ENCODE measurements at regions not wholly inside any gene's neighbourhood (a gene's known extent, or its start where the extent isn't known, plus 50 kb on each side); places are given as distances from the start of the nearest gene placed in this dataset.

GRCh38 chr11:130551388-130551787, 102.9 kb downstream of the ADAMTS15 start:
- no peaks in the 10 kb centered on the region for H3K79me2 ChIP-seq (ENCODE audit: insufficient read depth, low read length)
- DNase-seq (no peak), ATAC-seq (ENCODE audit: insufficient read depth, low read depth) (no peak)
- H3K4me2 ChIP-seq (ENCODE audit: insufficient read depth, low read length) = no peak overlapping the region
- no peak overlapping the region for H3K9ac ChIP-seq (ENCODE audit: low read depth, low read length)
- H3K36me3 ChIP-seq (ENCODE audit: insufficient read depth, low read length) = no peaks in the 10 kb centered on the region
- no peaks in the 10 kb centered on the region for H4K20me1 ChIP-seq (ENCODE audit: insufficient read depth, low read length)
- H3K27ac ChIP-seq (ENCODE audit: low read length) = no peak overlapping the region
- TF ChIP-seq CTCF (IDR thresholded peaks at IDR 0.05; ENCODE audit: borderline replicate concordance, extremely low read depth, low read length, poor library complexity, severe bottlenecking) (no peak), EZH2 (IDR thresholded peaks at IDR 0.05; ENCODE audit: borderline replicate concordance, low read depth, low read length, severe bottlenecking) (no peak)
- H3K4me1 ChIP-seq (ENCODE audit: insufficient read depth, low read length) = no peaks in the 10 kb centered on the region
- peaks cover 29% of the 10 kb centered on the region for H3K27me3 ChIP-seq (ENCODE audit: insufficient read depth, low read length, poor library complexity)
- no peak overlapping the region for H2AFZ ChIP-seq (ENCODE audit: low read depth, low read length)
- no peaks in the 10 kb centered on the region for H3K9me3 ChIP-seq (ENCODE audit: insufficient read depth, low read length, severe bottlenecking)
- H3K4me3 ChIP-seq (ENCODE audit: low read depth in 1 of 2, low read length in 2 of 2) = no peak overlapping the region

- Histone ChIP-seq H3K4me3 (ENCODE audit: low read depth in 1 of 2, low read length in 2 of 2) (no peak overlapping the region), H2AFZ (ENCODE audit: low read depth, low read length) (no peak overlapping the region), H3K36me3 (ENCODE audit: insufficient read depth, low read length) (no peaks in the 10 kb centered on the region), H3K79me2 (ENCODE audit: insufficient read depth, low read length) (no peaks in the 10 kb centered on the region), H3K9ac (ENCODE audit: low read depth, low read length) (no peak overlapping the region), H3K4me2 (ENCODE audit: insufficient read depth, low read length) (no peak overlapping the region), H4K20me1 (ENCODE audit: insufficient read depth, low read length) (no peaks in the 10 kb centered on the region), H3K4me1 (ENCODE audit: insufficient read depth, low read length) (no peaks in the 10 kb centered on the region), H3K9me3 (ENCODE audit: insufficient read depth, low read length, severe bottlenecking) (no peaks in the 10 kb centered on the region), H3K27me3 (ENCODE audit: insufficient read depth, low read length, poor library complexity) (peaks cover 30% of the 10 kb centered on the region), H3K27ac (ENCODE audit: low read length) (no peak overlapping the region)
- DNase-seq = no peak
- no peak for ATAC-seq (ENCODE audit: insufficient read depth, low read depth)
- TF ChIP-seq CTCF (IDR thresholded peaks at IDR 0.05; ENCODE audit: borderline replicate concordance, extremely low read depth, low read length, poor library complexity, severe bottlenecking) (no peak), EZH2 (IDR thresholded peaks at IDR 0.05; ENCODE audit: borderline replicate concordance, low read depth, low read length, severe bottlenecking) (no peak)
These were observed 104.9 kb downstream of the ADAMTS15 start for GRCh38 chr11:130553306-130553705.

GRCh38 chr11:130554241-130555055, 106.0 kb downstream of the ADAMTS15 start:
- Histone ChIP-seq H3K27ac (ENCODE audit: low read length) (no peak overlapping the region), H3K9me3 (ENCODE audit: insufficient read depth, low read length, severe bottlenecking) (no peaks in the 10 kb centered on the region), H3K4me1 (ENCODE audit: insufficient read depth, low read length) (no peaks in the 10 kb centered on the region), H3K4me2 (ENCODE audit: insufficient read depth, low read length) (no peak overlapping the region), H2AFZ (ENCODE audit: low read depth, low read length) (no peak overlapping the region), H3K79me2 (ENCODE audit: insufficient read depth, low read length) (no peaks in the 10 kb centered on the region), H3K9ac (ENCODE audit: low read depth, low read length) (no peak overlapping the region), H3K4me3 (ENCODE audit: low read depth in 1 of 2, low read length in 2 of 2) (no peak overlapping the region), H4K20me1 (ENCODE audit: insufficient read depth, low read length) (no peaks in the 10 kb centered on the region), H3K36me3 (ENCODE audit: insufficient read depth, low read length) (no peaks in the 10 kb centered on the region), H3K27me3 (ENCODE audit: insufficient read depth, low read length, poor library complexity) (peaks cover 21% of the 10 kb centered on the region)
- ATAC-seq (ENCODE audit: insufficient read depth, low read depth) (no peak), DNase-seq (no peak)
- TF ChIP-seq EZH2 (IDR thresholded peaks at IDR 0.05; ENCODE audit: borderline replicate concordance, low read depth, low read length, severe bottlenecking) (no peak), CTCF (IDR thresholded peaks at IDR 0.05; ENCODE audit: borderline replicate concordance, extremely low read depth, low read length, poor library complexity, severe bottlenecking) (no peak)
